Muscle layer of duodenum (tissue), 2 donors: ENCODE measurements at regions not wholly inside any gene's neighbourhood (a gene's known extent, or its start where the extent isn't known, plus 50 kb on each side); places are given as distances from the start of the nearest gene placed in this dataset.
A peak's percentile ranks its signal among the peaks of the same experiment; 100 is the strongest.

Source experiments
- H3K27ac ChIP-seq: one replicate; pipeline ENCODE4 v1.7.0; 2013; ENCODE audit warnings: mild to moderate bottlenecking, low read length
- H3K27me3 ChIP-seq: one replicate; pipeline ENCODE4 v1.7.0; 2013; ENCODE audit warnings: low read depth, mild to moderate bottlenecking, control low read depth, low read length
- H3K36me3 ChIP-seq, 2 donors: one replicate each; pipeline ENCODE4 v1.7.0; 2013; ENCODE audit warnings: low read length in 2 of 2, control low read depth in 1 of 2, mild to moderate bottlenecking in 1 of 2; ENCODE audit not compliant: insufficient read depth in 2 of 2, control insufficient read depth in 1 of 2
- H3K4me1 ChIP-seq, 2 donors: one replicate each; pipeline ENCODE4 v1.7.0; 2013; ENCODE audit warnings: low read length in 2 of 2, mild to moderate bottlenecking in 2 of 2, control low read depth in 1 of 2, moderate library complexity in 1 of 2; ENCODE audit not compliant: insufficient read depth in 2 of 2, control insufficient read depth in 1 of 2
- H3K4me3 ChIP-seq, 2 donors: one replicate each; pipeline ENCODE4 v1.7.0; 2013; ENCODE audit warnings: low read length in 2 of 2, low read depth in 1 of 2, mild to moderate bottlenecking in 1 of 2
- H3K9me3 ChIP-seq, 2 donors: one replicate each; pipeline ENCODE4 v1.7.0; 2013; ENCODE audit warnings: low read length in 2 of 2, control low read depth in 1 of 2, mild to moderate bottlenecking in 1 of 2; ENCODE audit not compliant: control insufficient read depth in 1 of 2
- donor health status: healthy.

GRCh38 chr10:4353059-4353655, 472.9 kb upstream of the AKR1E2 start:
- Histone ChIP-seq H3K4me3 (no peak overlapping the region), H3K27me3 (no peaks in the 10 kb centered on the region), H3K27ac (peak overlapping the region; percentile 48), H3K36me3 (no peaks in the 10 kb centered on the region), H3K9me3 (no peaks in the 10 kb centered on the region), H3K4me1 (peaks cover 7 to 8% of the 10 kb centered on the region in 2 donors)

GRCh38 chr10:4352414-4352961, 473.5 kb upstream of the AKR1E2 start:
- Histone ChIP-seq H3K27ac (peak overlapping the region; percentile 48), H3K4me1 (peaks cover 7 to 8% of the 10 kb centered on the region in 2 donors), H3K9me3 (no peaks in the 10 kb centered on the region), H3K27me3 (no peaks in the 10 kb centered on the region), H3K36me3 (no peaks in the 10 kb centered on the region), H3K4me3 (no peak overlapping the region)

- peaks cover 7 to 8% of the 10 kb centered on the region in 2 donors for H3K4me1 ChIP-seq
- H3K9me3 ChIP-seq, result no peaks in the 10 kb centered on the region
- H3K27ac ChIP-seq, result peak overlapping the region; percentile 5
Measured at GRCh38 chr10:4351723-4352413, 474.1 kb upstream of the AKR1E2 start.

GRCh38 chr10:4347397-4347796, 478.6 kb upstream of the AKR1E2 start:
- Histone ChIP-seq H3K27me3 (no peaks in the 10 kb centered on the region), H3K4me3 (no peak overlapping the region), H3K27ac (no peak overlapping the region), H3K4me1 (peaks cover 3 to 23% of the 10 kb centered on the region in 2 donors), H3K9me3 (no peaks in the 10 kb centered on the region), H3K36me3 (no peaks in the 10 kb centered on the region)

More at GRCh38 chr10:4351723-4352413, 474.1 kb upstream of the AKR1E2 start:
- H3K27me3 ChIP-seq, result no peaks in the 10 kb centered on the region
- no peak overlapping the region for H3K4me3 ChIP-seq
- H3K36me3 ChIP-seq, result no peaks in the 10 kb centered on the region

GRCh38 chr10:4345877-4346646, 479.9 kb upstream of the AKR1E2 start:
- peak overlapping the region; percentile 70 for H3K27ac ChIP-seq
- H3K27me3 ChIP-seq, result no peaks in the 10 kb centered on the region
- H3K9me3 ChIP-seq, result no peaks in the 10 kb centered on the region
- H3K4me1 ChIP-seq, result peaks cover 0 to 19% of the 10 kb centered on the region in 2 donors
- H3K4me3 ChIP-seq, result peak overlapping the region in 1 of 2 donors; percentile 3
- H3K36me3 ChIP-seq, result no peaks in the 10 kb centered on the region

GRCh38 chr10:4344492-4344994, 481.5 kb upstream of the AKR1E2 start:
- no peaks in the 10 kb centered on the region for H3K9me3 ChIP-seq
- H3K36me3 ChIP-seq, result no peaks in the 10 kb centered on the region
- no peaks in the 10 kb centered on the region for H3K27me3 ChIP-seq
- H3K4me1 ChIP-seq, result peaks cover 0 to 19% of the 10 kb centered on the region in 2 donors
- H3K27ac ChIP-seq, result peak overlapping the region; percentile 70
- peak overlapping the region in 1 of 2 donors; percentile 12 for H3K4me3 ChIP-seq

GRCh38 chr10:4343873-4344272, 482.1 kb upstream of the AKR1E2 start:
- Histone ChIP-seq H3K27ac (peak overlapping the region; percentile 64), H3K4me1 (peaks cover 0 to 19% of the 10 kb centered on the region in 2 donors), H3K9me3 (no peaks in the 10 kb centered on the region), H3K4me3 (peak overlapping the region in 1 of 2 donors; percentile 12), H3K27me3 (no peaks in the 10 kb centered on the region), H3K36me3 (no peaks in the 10 kb centered on the region)

GRCh38 chr10:4343091-4343490, 482.9 kb upstream of the AKR1E2 start:
- Histone ChIP-seq H3K9me3 (no peaks in the 10 kb centered on the region), H3K4me1 (peaks cover 0 to 19% of the 10 kb centered on the region in 2 donors), H3K27me3 (no peaks in the 10 kb centered on the region), H3K36me3 (no peaks in the 10 kb centered on the region), H3K27ac (no peak overlapping the region), H3K4me3 (no peak overlapping the region)

GRCh38 chr10:4338768-4339167, 487.2 kb upstream of the AKR1E2 start:
- no peaks in the 10 kb centered on the region for H3K36me3 ChIP-seq
- no peaks in the 10 kb centered on the region for H3K27me3 ChIP-seq
- H3K27ac ChIP-seq, result no peak overlapping the region
- H3K4me3 ChIP-seq, result no peak overlapping the region
- H3K9me3 ChIP-seq, result no peaks in the 10 kb centered on the region
- H3K4me1 ChIP-seq, result peaks cover 0 to 1% of the 10 kb centered on the region in 2 donors

- H3K36me3 ChIP-seq, result no peaks in the 10 kb centered on the region
- H3K4me3 ChIP-seq, result no peak overlapping the region
- no peak overlapping the region for H3K27ac ChIP-seq
- H3K4me1 ChIP-seq, result no peaks in the 10 kb centered on the region
- H3K27me3 ChIP-seq, result no peaks in the 10 kb centered on the region
- H3K9me3 ChIP-seq, result peaks cover 0 to 5% of the 10 kb centered on the region in 2 donors
Measured at GRCh38 chr10:4337563-4337962, 488.4 kb upstream of the AKR1E2 start.

- no peak overlapping the region for H3K4me3 ChIP-seq
- H3K27me3 ChIP-seq, result no peaks in the 10 kb centered on the region
- H3K4me1 ChIP-seq, result no peaks in the 10 kb centered on the region
- H3K27ac ChIP-seq, result peak overlapping the region; percentile 44
- peaks cover 0 to 9% of the 10 kb centered on the region in 2 donors for H3K9me3 ChIP-seq
- H3K36me3 ChIP-seq, result no peaks in the 10 kb centered on the region
Measured at GRCh38 chr10:4334871-4335270, 491.1 kb upstream of the AKR1E2 start.
